K562 (cell line): ENCODE measurements at regions not wholly inside any gene's neighbourhood (a gene's known extent, or its start where the extent isn't known, plus 50 kb on each side); places are given as distances from the start of the nearest gene placed in this dataset.

Experiments
- CHD2 ChIP-seq: IDR thresholded peaks from 2 replicates; pipeline ENCODE4 v1.6.1; 2011; ENCODE audit warnings: low read depth, low read length
- TF ChIP-seq, protein P1 (sequence below): fragments of 250-450 bp; sonication (Bioruptor Pico); IDR thresholded peaks from 2 replicates; pipeline ENCODE4 v1.6.1; 2021; ENCODE audit warnings: mild to moderate bottlenecking

DNA sequence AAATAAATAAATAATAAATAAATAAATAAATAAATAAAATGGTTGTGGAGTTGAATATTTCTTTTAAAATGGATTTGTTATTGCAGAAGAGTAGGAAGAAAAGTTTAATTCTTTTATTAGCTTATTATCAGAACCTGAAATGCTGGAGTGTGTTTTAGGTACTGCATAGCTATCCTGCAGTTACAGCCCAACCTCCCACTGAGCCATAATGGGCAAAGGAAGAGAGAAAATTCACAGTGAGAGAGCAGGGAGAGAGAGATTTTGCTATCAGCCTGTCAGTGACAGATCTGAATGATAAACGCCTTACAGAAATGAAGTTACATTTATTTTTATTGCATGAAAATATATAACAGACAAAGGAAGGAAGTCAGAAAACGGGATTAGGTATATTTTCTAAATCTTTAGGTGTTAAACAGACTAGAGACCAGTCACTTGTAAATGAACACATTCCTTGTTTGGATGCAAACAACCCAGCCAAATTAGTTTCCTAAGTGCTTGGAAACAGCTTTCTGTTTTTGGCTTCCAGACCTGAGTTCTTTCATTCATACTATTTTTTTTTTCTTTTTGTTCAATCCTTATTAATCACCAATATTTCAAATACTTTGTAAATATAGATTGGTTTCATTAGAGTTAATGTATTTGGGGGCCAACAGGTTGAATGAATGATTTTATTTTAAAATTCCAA is 425.3 kb downstream of the USP25 start:
- TF ChIP-seq, protein P1, sequence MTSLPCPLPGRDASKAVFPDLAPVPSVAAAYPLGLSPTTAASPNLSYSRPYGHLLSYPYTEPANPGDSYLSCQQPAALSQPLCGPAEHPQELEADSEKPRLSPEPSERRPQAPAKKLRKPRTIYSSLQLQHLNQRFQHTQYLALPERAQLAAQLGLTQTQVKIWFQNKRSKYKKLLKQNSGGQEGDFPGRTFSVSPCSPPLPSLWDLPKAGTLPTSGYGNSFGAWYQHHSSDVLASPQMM (CRISPR knock-in tag) = no peak
- no peak for TF ChIP-seq CHD2
